ENCODE measurements at regions not wholly inside any gene's neighbourhood (a gene's known extent, or its start where the extent isn't known, plus 50 kb on each side); places are given as distances from the start of the nearest gene placed in this dataset.

GRCh38 chr2:7780321-7780720 is 863.1 kb downstream of the RNF144A start:
- no peak overlapping the region for H3K27ac Mint-ChIP-seq (ENCODE audit: unreplicated experiment)
- H3K4me3 Mint-ChIP-seq (ENCODE audit: unreplicated experiment): no peak overlapping the region
- H3K4me1 Mint-ChIP-seq (ENCODE audit: low read depth, unreplicated experiment): no peaks in the 10 kb centered on the region
- H3K36me3 Mint-ChIP-seq (ENCODE audit: unreplicated experiment): peaks cover 8% of the 10 kb centered on the region
- no peak for TF ChIP-seq CTCF (IDR thresholded peaks at IDR 0.05; ENCODE audit: partially characterized antibody, unreplicated experiment)
- peaks cover 3% of the 10 kb centered on the region for H3K9me3 Mint-ChIP-seq (ENCODE audit: unreplicated experiment)
- peaks cover 2% of the 10 kb centered on the region for H3K27me3 Mint-ChIP-seq (ENCODE audit: unreplicated experiment)
- DNase-seq: no peak

- no peak overlapping the region for H3K4me3 Mint-ChIP-seq (ENCODE audit: unreplicated experiment)
- no peaks in the 10 kb centered on the region for H3K9me3 Mint-ChIP-seq (ENCODE audit: unreplicated experiment)
- H3K27me3 Mint-ChIP-seq (ENCODE audit: unreplicated experiment): no peaks in the 10 kb centered on the region
- no peak for DNase-seq
- no peak for TF ChIP-seq CTCF (IDR thresholded peaks at IDR 0.05; ENCODE audit: partially characterized antibody, unreplicated experiment)
- no peaks in the 10 kb centered on the region for H3K4me1 Mint-ChIP-seq (ENCODE audit: low read depth, unreplicated experiment)
- H3K27ac Mint-ChIP-seq (ENCODE audit: unreplicated experiment): no peak overlapping the region
- H3K36me3 Mint-ChIP-seq (ENCODE audit: unreplicated experiment): peaks cover under 1% of the 10 kb centered on the region
Measured at GRCh38 chr2:7785700-7786099, 868.5 kb downstream of the RNF144A start.

GRCh38 chr2:7788736-7789135 is 871.5 kb downstream of the RNF144A start:
- TF ChIP-seq CTCF (IDR thresholded peaks at IDR 0.05; ENCODE audit: partially characterized antibody, unreplicated experiment): no peak
- H3K4me1 Mint-ChIP-seq (ENCODE audit: low read depth, unreplicated experiment): no peaks in the 10 kb centered on the region
- H3K36me3 Mint-ChIP-seq (ENCODE audit: unreplicated experiment): no peaks in the 10 kb centered on the region
- H3K4me3 Mint-ChIP-seq (ENCODE audit: unreplicated experiment): no peak overlapping the region
- DNase-seq: no peak
- no peak overlapping the region for H3K27ac Mint-ChIP-seq (ENCODE audit: unreplicated experiment)
- H3K9me3 Mint-ChIP-seq (ENCODE audit: unreplicated experiment): peaks cover 2% of the 10 kb centered on the region
- H3K27me3 Mint-ChIP-seq (ENCODE audit: unreplicated experiment): no peaks in the 10 kb centered on the region

GRCh38 chr2:7792031-7792651 is 874.9 kb downstream of the RNF144A start:
- Mint-ChIP-seq H3K4me3 (ENCODE audit: unreplicated experiment) (no peak overlapping the region), H3K27ac (ENCODE audit: unreplicated experiment) (no peak overlapping the region), H3K4me1 (ENCODE audit: low read depth, unreplicated experiment) (no peaks in the 10 kb centered on the region), H3K9me3 (ENCODE audit: unreplicated experiment) (peaks cover 5% of the 10 kb centered on the region), H3K36me3 (ENCODE audit: unreplicated experiment) (no peaks in the 10 kb centered on the region), H3K27me3 (ENCODE audit: unreplicated experiment) (no peaks in the 10 kb centered on the region)
- no peak for DNase-seq
- TF ChIP-seq CTCF (IDR thresholded peaks at IDR 0.05; ENCODE audit: partially characterized antibody, unreplicated experiment): no peak

GRCh38 chr2:7795778-7796563 is 878.8 kb downstream of the RNF144A start:
- peaks cover 6% of the 10 kb centered on the region for H3K36me3 Mint-ChIP-seq (ENCODE audit: unreplicated experiment)
- H3K27me3 Mint-ChIP-seq (ENCODE audit: unreplicated experiment): no peaks in the 10 kb centered on the region
- TF ChIP-seq CTCF (IDR thresholded peaks at IDR 0.05; ENCODE audit: partially characterized antibody, unreplicated experiment): no peak
- H3K9me3 Mint-ChIP-seq (ENCODE audit: unreplicated experiment): peaks cover 10% of the 10 kb centered on the region
- DNase-seq: no peak
- no peak overlapping the region for H3K4me3 Mint-ChIP-seq (ENCODE audit: unreplicated experiment)
- H3K4me1 Mint-ChIP-seq (ENCODE audit: low read depth, unreplicated experiment): no peaks in the 10 kb centered on the region
- no peak overlapping the region for H3K27ac Mint-ChIP-seq (ENCODE audit: unreplicated experiment)
